HEK293T (cell line): ENCODE measurements at regions not wholly inside any gene's neighbourhood (a gene's known extent, or its start where the extent isn't known, plus 50 kb on each side); places are given as distances from the start of the nearest gene placed in this dataset.

Source experiments
- BHLHE40 ChIP-seq: fragments of 450-650 bp; IDR thresholded peaks from 2 replicates; pipeline ENCODE4 v1.6.1; 2016; ENCODE audit warnings: mild to moderate bottlenecking, moderate library complexity, borderline replicate concordance
- ELF4 ChIP-seq: fragments of 450-650 bp; IDR thresholded peaks from 2 replicates; pipeline ENCODE4 v1.6.1; 2017; ENCODE audit warnings: antibody characterized with exemption
- FOXA1 ChIP-seq: fragments of 450-650 bp; IDR thresholded peaks from 2 replicates; pipeline ENCODE4 v1.6.1; 2016; ENCODE audit warnings: mild to moderate bottlenecking
- FOXM1 ChIP-seq: fragments of 450-650 bp; IDR thresholded peaks from 2 replicates; pipeline ENCODE4 v1.6.1; 2017; ENCODE audit warnings: mild to moderate bottlenecking, borderline replicate concordance
- HDGF ChIP-seq: fragments of 450-650 bp; IDR thresholded peaks from 2 replicates; pipeline ENCODE4 v1.6.1; 2017; ENCODE audit warnings: antibody characterized with exemption, borderline replicate concordance
- LEF1 ChIP-seq: fragments of 450-650 bp; IDR thresholded peaks from 2 replicates; pipeline ENCODE4 v1.6.1; 2017; ENCODE audit warnings: mild to moderate bottlenecking, borderline replicate concordance
- SUZ12 ChIP-seq: fragments of 450-650 bp; IDR thresholded peaks from 2 replicates; pipeline ENCODE4 v1.6.1; 2016; ENCODE audit warnings: mild to moderate bottlenecking
- TF ChIP-seq, protein P1 (sequence below): fragments of 450-650 bp; IDR thresholded peaks from 2 replicates; pipeline ENCODE4 v1.6.1; 2016

DNA sequence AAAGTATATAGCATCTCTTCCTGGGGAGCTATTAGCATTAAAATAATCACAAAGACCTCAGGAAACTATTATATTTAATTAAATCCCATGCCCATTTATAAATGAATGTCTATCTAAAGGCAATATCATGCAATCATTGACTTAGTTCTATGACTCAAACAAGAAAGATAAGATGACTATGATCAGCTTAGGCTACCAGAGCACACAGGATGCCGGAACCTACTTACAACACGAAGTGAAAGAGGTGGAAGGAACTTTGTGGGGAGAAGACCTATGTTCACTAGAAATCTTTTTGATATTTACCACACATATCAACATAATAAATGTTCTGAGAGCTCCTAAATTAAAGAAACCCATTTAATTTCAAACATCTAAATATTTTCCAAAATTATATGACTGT is 344.2 kb upstream of the CYLC2 start:
- TF ChIP-seq ELF4, result no peak
- no peak for TF ChIP-seq LEF1
- TF ChIP-seq SUZ12, result no peak
- TF ChIP-seq FOXM1, result no peak
- TF ChIP-seq FOXA1, result no peak
- TF ChIP-seq, protein P1, sequence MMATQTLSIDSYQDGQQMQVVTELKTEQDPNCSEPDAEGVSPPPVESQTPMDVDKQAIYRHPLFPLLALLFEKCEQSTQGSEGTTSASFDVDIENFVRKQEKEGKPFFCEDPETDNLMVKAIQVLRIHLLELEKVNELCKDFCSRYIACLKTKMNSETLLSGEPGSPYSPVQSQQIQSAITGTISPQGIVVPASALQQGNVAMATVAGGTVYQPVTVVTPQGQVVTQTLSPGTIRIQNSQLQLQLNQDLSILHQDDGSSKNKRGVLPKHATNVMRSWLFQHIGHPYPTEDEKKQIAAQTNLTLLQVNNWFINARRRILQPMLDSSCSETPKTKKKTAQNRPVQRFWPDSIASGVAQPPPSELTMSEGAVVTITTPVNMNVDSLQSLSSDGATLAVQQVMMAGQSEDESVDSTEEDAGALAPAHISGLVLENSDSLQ, result no peak
- no peak for TF ChIP-seq BHLHE40
- TF ChIP-seq HDGF, result no peak
